HUES64 (cell line): ENCODE measurements at regions not wholly inside any gene's neighbourhood (a gene's known extent, or its start where the extent isn't known, plus 50 kb on each side); places are given as distances from the start of the nearest gene placed in this dataset.
"Not testable (repeated sequence)": the region's sequence is repeated elsewhere in the genome, so short reads cannot be mapped to it uniquely, and the experiment has no call there.

Experiments
- H3K27ac ChIP-seq: 2 replicates; pipeline ENCODE4 v1.7.0; 2013; ENCODE audit warnings: low read depth, low read length, inconsistent platforms
- H3K27me3 ChIP-seq: 2 replicates; pipeline ENCODE4 v1.6.1; 2013; ENCODE audit warnings: mild to moderate bottlenecking, low read length; ENCODE audit not compliant: insufficient read depth
- H3K36me3 ChIP-seq: 2 replicates; pipeline ENCODE4 v1.6.1; 2013; ENCODE audit warnings: mild to moderate bottlenecking, low read length; ENCODE audit not compliant: insufficient read depth
- H3K4me1 ChIP-seq: 2 replicates; pipeline ENCODE4 v1.6.1; 2013; ENCODE audit warnings: mild to moderate bottlenecking, low read length, moderate library complexity; ENCODE audit not compliant: insufficient read depth
- H3K4me3 ChIP-seq: 2 replicates; pipeline ENCODE4 v1.5.1; 2013; ENCODE audit warnings: mild to moderate bottlenecking, low read length, moderate library complexity
- H3K9ac ChIP-seq: 2 replicates; pipeline ENCODE4 v1.6.1; 2013; ENCODE audit warnings: mild to moderate bottlenecking, low read depth, low read length
- H3K9me3 ChIP-seq: 2 replicates; pipeline ENCODE4 v1.6.1; 2013; ENCODE audit warnings: low read depth, low read length; ENCODE audit not compliant: insufficient read depth
- WGBS: fragments of 150-250, 120-280 bp; methylation state at CpG from one replicate; pipeline ENCODE4 v1.1.7; 2013; ENCODE audit warnings: missing lambda C conversion rate; 5-methylcytosine and 5-hydroxymethylcytosine counted together

DNA sequence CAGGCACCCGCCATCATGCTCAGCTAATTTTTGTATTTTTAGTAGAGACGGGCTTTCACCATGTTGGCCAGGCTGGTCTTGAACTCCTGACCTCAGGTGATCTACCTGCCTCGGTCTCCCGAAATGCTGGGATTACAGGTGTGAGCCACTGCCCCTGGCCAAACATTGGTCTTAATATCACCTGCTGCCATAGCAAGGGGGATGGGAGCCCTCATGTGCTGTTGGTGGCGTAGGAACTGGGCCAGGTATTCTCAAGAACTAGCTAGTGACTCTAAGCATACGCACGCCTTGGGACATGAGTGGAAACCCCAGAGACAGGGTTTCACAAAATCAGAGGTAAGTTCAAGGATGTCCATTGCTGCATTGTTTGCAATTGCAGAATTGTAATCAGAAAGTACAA lies 197.1 kb downstream of the ANKRD60 start:
- H3K9me3 ChIP-seq, H3K4me1 ChIP-seq, H3K36me3 ChIP-seq, H3K9ac ChIP-seq, H3K27me3 ChIP-seq, H3K4me3 ChIP-seq, H3K27ac ChIP-seq: not testable (repeated sequence)
- 97% methylated on average over 7 of the region's 7 CpGs for WGBS

DNA sequence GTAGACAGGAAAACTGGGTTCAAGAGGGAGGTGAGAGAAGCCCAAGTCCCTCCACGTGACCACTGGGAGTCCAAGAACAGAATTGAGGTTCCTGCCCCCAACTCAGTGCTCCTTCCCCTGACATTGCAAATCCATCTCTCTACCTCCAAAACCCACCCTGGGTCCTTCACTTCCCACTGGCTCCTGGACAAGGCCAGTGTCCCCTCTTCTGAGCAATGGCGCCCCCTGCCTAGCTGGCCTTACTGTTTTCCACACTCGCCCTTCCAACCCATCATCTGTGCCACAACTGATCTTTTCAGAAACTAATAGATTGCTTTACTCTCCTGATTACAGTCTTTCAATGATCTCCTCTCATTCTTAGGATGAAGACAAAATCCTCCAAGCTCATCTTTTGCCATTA lies 200.3 kb downstream of the ANKRD60 start:
- Histone ChIP-seq H3K36me3 (no peaks in the 10 kb centered on the region), H3K9me3 (no peaks in the 10 kb centered on the region), H3K27me3 (no peaks in the 10 kb centered on the region), H3K4me1 (no peaks in the 10 kb centered on the region), H3K9ac (no peak overlapping the region), H3K27ac (no peak overlapping the region), H3K4me3 (no peak overlapping the region)
- 72% methylated on average over 3 of the region's 3 CpGs for WGBS

DNA sequence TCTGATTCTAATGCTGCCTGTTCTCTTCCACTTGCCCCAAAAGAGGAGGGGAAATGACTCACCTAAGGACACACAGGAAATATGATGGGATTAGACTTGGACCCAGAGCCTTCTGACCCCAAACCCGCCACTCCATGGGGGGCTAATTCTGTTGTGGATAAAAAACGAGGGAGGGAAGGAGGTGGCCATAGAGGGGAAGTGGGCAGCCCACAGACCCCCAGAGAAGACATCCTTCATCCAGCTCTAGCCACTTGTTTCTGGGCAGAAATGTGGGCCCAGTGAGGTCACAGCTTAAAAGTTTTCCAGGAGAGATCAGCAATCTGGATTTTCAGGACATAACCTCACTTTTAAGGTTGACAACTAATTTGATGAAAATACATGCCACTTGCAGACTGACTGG lies 202.1 kb downstream of the ANKRD60 start:
- WGBS, result no CpG with 5 or more reads among the region's 2 CpGs
- H3K27ac ChIP-seq, result no peak overlapping the region
- H3K36me3 ChIP-seq, result no peaks in the 10 kb centered on the region
- no peak overlapping the region for H3K9ac ChIP-seq
- H3K27me3 ChIP-seq, result no peaks in the 10 kb centered on the region
- H3K4me3 ChIP-seq, result no peak overlapping the region
- no peaks in the 10 kb centered on the region for H3K9me3 ChIP-seq
- H3K4me1 ChIP-seq, result no peaks in the 10 kb centered on the region

DNA sequence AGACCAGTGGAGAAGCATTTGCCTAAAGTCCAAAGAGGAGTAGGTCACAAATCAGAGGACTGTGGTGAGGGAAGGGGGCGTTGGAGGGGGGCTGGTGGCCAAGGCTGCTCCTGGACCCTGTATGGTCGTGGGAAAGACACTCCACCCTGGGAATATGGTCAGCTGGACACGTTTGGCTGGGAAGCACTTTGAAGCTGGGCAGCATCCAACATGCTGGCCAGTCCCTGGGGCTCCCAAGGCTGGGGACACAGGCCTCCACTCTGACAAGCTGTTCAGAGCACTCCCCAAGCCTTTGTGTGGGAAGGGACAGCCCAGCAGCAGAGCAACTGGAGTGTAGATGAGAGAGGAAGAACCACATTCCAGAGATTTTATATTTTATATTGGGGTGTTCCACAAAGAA lies 203.2 kb downstream of the ANKRD60 start:
- Histone ChIP-seq H3K36me3 (no peaks in the 10 kb centered on the region), H3K9me3 (no peaks in the 10 kb centered on the region), H3K9ac (no peak overlapping the region), H3K27ac (no peak overlapping the region), H3K4me3 (no peak overlapping the region), H3K27me3 (no peaks in the 10 kb centered on the region), H3K4me1 (no peaks in the 10 kb centered on the region)
- 77% methylated on average over 3 of the region's 3 CpGs for WGBS

DNA sequence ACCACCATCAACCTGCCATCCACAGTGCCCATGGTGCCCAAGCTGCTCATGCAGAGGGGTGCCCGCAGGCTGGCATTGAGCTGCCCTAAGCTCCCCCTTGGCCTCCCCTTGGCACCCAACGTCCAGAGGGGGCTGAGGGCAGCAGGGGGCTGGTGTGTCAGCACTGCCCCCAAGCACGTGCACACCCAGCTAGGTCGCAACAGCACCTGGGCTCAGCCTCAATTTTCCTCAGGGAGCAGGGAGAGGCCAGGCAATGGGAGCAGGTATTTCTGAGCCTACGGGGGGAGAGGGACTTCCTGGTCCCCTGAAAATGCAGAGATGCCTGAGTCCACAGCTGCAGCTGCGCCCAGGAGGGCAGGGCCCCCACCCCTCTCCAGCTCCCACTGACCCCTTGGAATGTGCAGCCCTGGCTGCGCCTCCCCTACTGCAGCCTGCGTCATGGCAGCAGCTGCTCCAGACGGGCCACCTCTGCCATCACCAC lies 204.2 kb downstream of the ANKRD60 start:
- 94% methylated on average over 9 of the region's 9 CpGs for WGBS
- H3K27me3 ChIP-seq, result no peaks in the 10 kb centered on the region
- no peak overlapping the region for H3K4me3 ChIP-seq
- H3K9me3 ChIP-seq, result no peaks in the 10 kb centered on the region
- no peaks in the 10 kb centered on the region for H3K4me1 ChIP-seq
- H3K36me3 ChIP-seq, result no peaks in the 10 kb centered on the region
- H3K27ac ChIP-seq, result no peak overlapping the region
- H3K9ac ChIP-seq, result no peak overlapping the region

DNA sequence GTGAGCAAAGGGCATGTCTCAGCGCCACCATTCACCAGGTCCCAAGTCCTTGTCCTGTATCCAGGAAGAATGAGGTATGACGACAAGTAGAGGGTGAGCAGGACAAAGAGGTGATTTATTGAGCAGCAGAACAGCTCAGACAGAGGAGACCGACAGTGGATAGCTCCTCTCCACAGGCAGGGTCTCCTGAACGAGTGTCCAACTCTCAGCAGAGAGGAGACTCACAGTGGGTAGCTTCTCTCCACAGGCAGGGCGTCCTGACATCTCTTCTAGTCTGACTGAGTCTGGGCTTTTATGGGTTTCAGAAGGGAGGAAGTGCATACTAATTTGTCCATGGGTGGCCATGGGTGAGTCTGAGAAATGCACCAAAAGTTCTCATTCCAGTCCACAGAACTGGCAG lies 204.7 kb downstream of the ANKRD60 start:
- no peaks in the 10 kb centered on the region for H3K27me3 ChIP-seq
- no peak overlapping the region for H3K9ac ChIP-seq
- 94% methylated on average over 5 of the region's 5 CpGs for WGBS

DNA sequence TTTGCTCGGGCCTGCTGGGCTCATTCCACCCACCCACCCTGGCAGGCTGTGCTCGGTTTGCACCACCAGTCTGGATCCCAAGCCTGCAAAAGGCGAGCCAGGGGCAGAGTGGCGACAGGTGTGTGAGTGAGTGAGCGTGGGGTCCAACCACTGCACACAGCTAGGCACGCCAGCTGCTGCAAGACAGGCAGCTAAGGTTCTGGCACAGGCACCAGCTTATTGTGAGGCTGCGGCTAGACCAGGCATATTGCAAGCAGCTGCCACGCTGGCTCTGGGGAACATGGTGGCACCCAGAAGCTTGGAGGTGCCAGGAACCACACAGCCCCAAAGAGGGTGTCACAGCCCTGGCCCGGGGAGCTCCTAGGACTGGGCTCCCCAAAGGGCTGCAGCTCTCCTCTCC lies 205.1 kb downstream of the ANKRD60 start:
- no peaks in the 10 kb centered on the region for H3K27me3 ChIP-seq
- H3K9ac ChIP-seq, result no peak overlapping the region
- no peak overlapping the region for H3K4me3 ChIP-seq
- H3K36me3 ChIP-seq, result no peaks in the 10 kb centered on the region
- WGBS, result 93% methylated on average over 9 of the region's 9 CpGs
- H3K27ac ChIP-seq, result no peak overlapping the region
- H3K9me3 ChIP-seq, result no peaks in the 10 kb centered on the region
- H3K4me1 ChIP-seq, result no peaks in the 10 kb centered on the region

More for the DNA sequence above, 204.7 kb downstream of the ANKRD60 start:
- Histone ChIP-seq H3K4me1 (no peaks in the 10 kb centered on the region), H3K4me3 (no peak overlapping the region), H3K27ac (no peak overlapping the region), H3K9me3 (no peaks in the 10 kb centered on the region), H3K36me3 (no peaks in the 10 kb centered on the region)

DNA sequence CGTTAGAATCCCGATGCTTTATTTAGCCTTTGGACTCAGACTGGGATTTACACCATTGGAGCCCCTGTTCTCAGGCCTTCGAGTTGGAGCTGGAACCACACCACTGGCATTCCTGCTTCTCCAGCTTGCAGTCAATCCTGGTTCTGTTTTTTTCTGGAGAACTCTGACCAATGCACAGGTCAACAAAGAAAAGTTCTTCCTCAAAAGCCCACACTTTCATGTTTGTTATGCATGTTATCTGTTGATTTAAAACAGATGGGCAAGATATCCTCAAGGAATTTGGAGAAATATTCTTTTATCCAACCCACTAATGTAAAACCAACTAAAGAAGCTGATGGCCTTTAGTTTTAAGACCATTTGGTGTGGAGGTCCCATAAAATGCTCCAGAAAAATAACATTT lies 205.7 kb downstream of the ANKRD60 start:
- no peaks in the 10 kb centered on the region for H3K27me3 ChIP-seq
- H3K9ac ChIP-seq, result no peak overlapping the region
- H3K27ac ChIP-seq, result no peak overlapping the region
- H3K4me1 ChIP-seq, result no peaks in the 10 kb centered on the region
- no peaks in the 10 kb centered on the region for H3K36me3 ChIP-seq
- no peak overlapping the region for H3K4me3 ChIP-seq
- 93% methylated on average over 3 of the region's 3 CpGs for WGBS
- no peaks in the 10 kb centered on the region for H3K9me3 ChIP-seq

DNA sequence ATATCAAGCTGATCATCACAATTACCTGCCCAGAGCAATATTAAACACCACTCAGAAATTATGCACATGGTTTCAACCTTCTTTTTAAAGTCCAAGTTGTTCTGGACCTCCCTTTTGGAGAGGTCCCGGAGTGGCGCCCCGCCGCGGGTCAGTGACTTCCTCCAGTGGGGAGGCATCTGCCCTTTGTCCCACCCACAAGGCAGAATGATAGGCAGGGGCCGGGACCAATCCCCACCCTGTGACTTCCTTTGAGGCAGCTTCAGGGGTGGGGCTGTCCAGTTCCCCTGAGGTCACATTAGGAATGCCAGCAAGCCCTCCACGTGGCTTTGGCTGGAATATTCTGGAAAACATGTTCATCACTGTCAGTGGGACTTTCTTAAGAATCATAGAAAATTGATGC lies 207.0 kb downstream of the ANKRD60 start:
- no peak overlapping the region for H3K27ac ChIP-seq
- WGBS, result 83% methylated on average over 7 of the region's 7 CpGs
- no peaks in the 10 kb centered on the region for H3K4me1 ChIP-seq
- H3K27me3 ChIP-seq, result no peaks in the 10 kb centered on the region
- no peak overlapping the region for H3K4me3 ChIP-seq
- no peaks in the 10 kb centered on the region for H3K9me3 ChIP-seq
- no peak overlapping the region for H3K9ac ChIP-seq
- no peaks in the 10 kb centered on the region for H3K36me3 ChIP-seq

DNA sequence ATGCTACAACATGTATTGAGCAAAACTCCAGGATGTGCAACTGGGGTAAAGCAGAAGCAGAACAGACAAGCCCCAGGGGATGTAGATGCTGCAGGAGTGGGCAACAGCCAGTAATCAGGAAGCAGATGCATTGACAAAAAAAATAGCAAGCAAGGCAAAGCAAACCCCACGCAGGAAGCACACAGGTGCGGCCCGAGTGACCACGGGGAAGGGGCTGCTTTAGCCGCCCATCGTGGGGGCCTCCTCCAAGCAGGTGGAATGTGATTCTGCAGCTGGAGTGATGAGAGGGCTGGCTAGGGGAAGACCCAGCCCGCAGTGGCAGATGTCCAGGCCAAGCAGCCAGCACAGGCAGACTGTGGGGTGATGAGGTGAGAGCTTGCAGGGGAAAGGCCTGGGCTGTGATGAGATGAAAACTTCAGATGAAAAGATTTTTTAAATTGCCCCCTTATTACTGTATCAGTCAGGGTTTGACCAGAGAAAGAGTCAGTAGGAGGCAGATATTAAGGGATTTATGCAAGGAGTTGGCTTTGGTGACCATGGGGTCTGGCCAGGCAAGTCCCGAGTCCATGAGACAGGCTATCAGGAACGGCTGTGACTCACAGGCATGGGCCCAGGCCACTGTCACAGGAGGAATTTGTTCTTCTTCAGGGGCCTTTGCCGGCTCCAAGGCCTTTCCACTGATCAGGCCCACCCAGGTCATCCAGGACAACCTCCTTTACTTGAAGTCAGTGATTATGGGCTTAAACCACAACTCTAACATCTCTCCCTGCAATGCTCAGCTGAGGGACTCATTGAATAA lies 207.6 kb downstream of the ANKRD60 start:
- Histone ChIP-seq H3K36me3 (no peaks in the 10 kb centered on the region), H3K4me3 (no peak overlapping the region), H3K4me1 (no peaks in the 10 kb centered on the region), H3K9me3 (no peaks in the 10 kb centered on the region), H3K27me3 (no peaks in the 10 kb centered on the region), H3K9ac (no peak overlapping the region), H3K27ac (no peak overlapping the region)
- WGBS, result 94% methylated on average over 10 of the region's 10 CpGs

DNA sequence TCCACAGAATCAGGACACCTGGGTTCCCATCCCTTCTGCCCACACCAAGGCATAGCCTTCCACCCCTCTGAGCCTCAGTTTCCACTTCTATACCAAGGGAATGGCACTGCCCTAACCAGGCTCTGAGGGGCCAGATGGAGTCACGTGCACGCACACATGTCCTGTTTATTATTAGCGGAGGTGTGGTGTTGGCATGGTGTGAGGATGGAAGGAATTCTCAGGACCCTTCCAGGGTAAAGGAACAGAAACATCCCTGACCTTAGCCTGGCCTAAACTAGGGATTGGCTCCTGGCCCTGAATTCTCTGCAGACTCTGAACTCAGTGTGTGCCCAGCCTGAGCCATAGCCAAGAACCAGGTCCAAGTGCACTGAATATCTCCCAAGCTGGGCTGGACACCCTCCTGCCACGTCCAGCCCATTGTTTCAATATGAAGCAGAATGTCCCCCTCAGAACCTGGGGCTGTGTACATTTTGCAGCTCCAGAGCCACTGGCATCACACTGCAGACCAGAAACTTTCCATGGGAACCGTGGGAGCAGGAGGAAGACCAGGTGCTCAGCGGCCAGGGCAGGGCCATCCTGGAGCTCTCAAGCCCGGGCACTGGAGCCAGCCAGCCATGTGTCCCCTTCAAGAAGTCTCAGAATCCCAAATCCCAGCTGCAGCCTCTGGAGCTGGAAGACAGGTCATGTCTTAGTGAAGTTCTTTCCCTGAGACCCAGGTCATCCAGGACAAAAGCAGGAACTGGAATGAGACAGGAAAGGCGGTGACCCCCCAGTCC lies 208.4 kb downstream of the ANKRD60 start:
- no peak overlapping the region for H3K9ac ChIP-seq
- no peaks in the 10 kb centered on the region for H3K36me3 ChIP-seq
- no peaks in the 10 kb centered on the region for H3K27me3 ChIP-seq
- H3K4me1 ChIP-seq, result no peaks in the 10 kb centered on the region
- H3K27ac ChIP-seq, result no peak overlapping the region
- H3K4me3 ChIP-seq, result no peak overlapping the region
- 89% methylated on average over 8 of the region's 8 CpGs for WGBS
- no peaks in the 10 kb centered on the region for H3K9me3 ChIP-seq
